Stomach (tissue), 4 donors: ENCODE measurements at regions not wholly inside any gene's neighbourhood (a gene's known extent, or its start where the extent isn't known, plus 50 kb on each side); places are given as distances from the start of the nearest gene placed in this dataset.

ENCODE experiments used
- EP300 ChIP-seq: sonication (generic); formaldehyde crosslinking; IDR thresholded peaks from one replicate; pipeline ENCODE4 v1.6.1; 2017; ENCODE audit warnings: antibody characterized with exemption
- POLR2A ChIP-seq, 4 donors: fragments of 450-650 bp; IDR thresholded peaks; one replicate each; pipeline ENCODE4 v1.6.1; 2016; ENCODE audit warnings: antibody characterized with exemption in 4 of 4, control low read depth in 2 of 4, mild to moderate bottlenecking in 1 of 4, moderate library complexity in 1 of 4
- POLR2AphosphoS5 ChIP-seq, 3 donors: sonication (generic); formaldehyde crosslinking; IDR thresholded peaks; one replicate each; pipeline ENCODE4 v1.6.1; 2016; ENCODE audit warnings: antibody characterized with exemption in 3 of 3
- TF ChIP-seq, protein P1 (sequence below), 7 experiments: fragments of 450-650 bp in 4 of 7; fragments of 200-600 bp in 3 of 7; sonication (generic) in 3 of 7; IDR thresholded peaks; one replicate each; pipeline ENCODE4 v1.5.1; 2016 to 2019; ENCODE audit warnings: antibody characterized with exemption in 7 of 7, control low read depth in 2 of 7, mild to moderate bottlenecking in 1 of 7

DNA sequence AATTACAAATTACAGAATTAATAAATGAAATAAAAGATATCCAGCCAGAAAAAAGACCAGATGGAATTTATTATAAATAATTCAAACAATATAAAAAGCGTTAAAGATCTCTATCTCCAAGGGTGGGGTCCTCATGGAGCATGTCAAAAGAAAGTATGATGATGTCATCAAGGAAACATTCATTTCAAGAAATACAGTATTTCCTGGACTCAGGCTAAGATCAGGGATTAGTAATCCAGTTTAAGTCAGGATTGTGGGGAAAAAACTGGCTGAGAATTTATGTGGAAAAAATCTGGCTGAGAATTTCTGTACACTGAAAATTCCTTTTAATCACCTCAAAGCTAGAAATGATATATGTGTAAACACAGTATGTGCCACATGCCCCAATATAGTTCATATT, 1075.3 kb downstream of the XPNPEP1 start:
- no peak for TF ChIP-seq EP300
- TF ChIP-seq, protein P1, sequence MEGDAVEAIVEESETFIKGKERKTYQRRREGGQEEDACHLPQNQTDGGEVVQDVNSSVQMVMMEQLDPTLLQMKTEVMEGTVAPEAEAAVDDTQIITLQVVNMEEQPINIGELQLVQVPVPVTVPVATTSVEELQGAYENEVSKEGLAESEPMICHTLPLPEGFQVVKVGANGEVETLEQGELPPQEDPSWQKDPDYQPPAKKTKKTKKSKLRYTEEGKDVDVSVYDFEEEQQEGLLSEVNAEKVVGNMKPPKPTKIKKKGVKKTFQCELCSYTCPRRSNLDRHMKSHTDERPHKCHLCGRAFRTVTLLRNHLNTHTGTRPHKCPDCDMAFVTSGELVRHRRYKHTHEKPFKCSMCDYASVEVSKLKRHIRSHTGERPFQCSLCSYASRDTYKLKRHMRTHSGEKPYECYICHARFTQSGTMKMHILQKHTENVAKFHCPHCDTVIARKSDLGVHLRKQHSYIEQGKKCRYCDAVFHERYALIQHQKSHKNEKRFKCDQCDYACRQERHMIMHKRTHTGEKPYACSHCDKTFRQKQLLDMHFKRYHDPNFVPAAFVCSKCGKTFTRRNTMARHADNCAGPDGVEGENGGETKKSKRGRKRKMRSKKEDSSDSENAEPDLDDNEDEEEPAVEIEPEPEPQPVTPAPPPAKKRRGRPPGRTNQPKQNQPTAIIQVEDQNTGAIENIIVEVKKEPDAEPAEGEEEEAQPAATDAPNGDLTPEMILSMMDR (IDR thresholded peaks at IDR 0.05) = no peak
- no peak for TF ChIP-seq POLR2A (IDR thresholded peaks at IDR 0.05)
- no peak for TF ChIP-seq POLR2AphosphoS5 (IDR thresholded peaks at IDR 0.05)
